GM19351 (cell line): ENCODE measurements at regions not wholly inside any gene's neighbourhood (a gene's known extent, or its start where the extent isn't known, plus 50 kb on each side); places are given as distances from the start of the nearest gene placed in this dataset.

ENCODE experiments used
- ATAC-seq: cut with Tn5 transposase; IDR thresholded peaks from one replicate; pipeline ENCODE4 v1.9.1; 2021; ENCODE audit warnings: mild to moderate bottlenecking, moderate library complexity; ENCODE audit not compliant: unreplicated experiment

GRCh38 chr6:105797983-105798453, 288.1 kb upstream of the PRDM1 start:
- ATAC-seq: no peak

GRCh38 chr6:105797286-105797979, 288.7 kb upstream of the PRDM1 start:
- no peak for ATAC-seq

- peak; percentile 51 for ATAC-seq
Observed at GRCh38 chr6:105795913-105796517, 290.1 kb upstream of the PRDM1 start.

- no peak for ATAC-seq
Observed at GRCh38 chr6:105795366-105795765, 290.8 kb upstream of the PRDM1 start.

GRCh38 chr6:105794870-105795269, 291.3 kb upstream of the PRDM1 start:
- no peak for ATAC-seq

- no peak for ATAC-seq
Observed at GRCh38 chr6:105794239-105794638, 291.9 kb upstream of the PRDM1 start.

- ATAC-seq: no peak
Observed at GRCh38 chr6:105793130-105793529, 293.0 kb upstream of the PRDM1 start.

- peak; percentile 34 for ATAC-seq
Observed at GRCh38 chr6:105791583-105792318, 294.4 kb upstream of the PRDM1 start.

- no peak for ATAC-seq
Observed at GRCh38 chr6:105791179-105791578, 295.0 kb upstream of the PRDM1 start.

- no peak for ATAC-seq
Observed at GRCh38 chr6:105790635-105791034, 295.5 kb upstream of the PRDM1 start.

- no peak for ATAC-seq
Observed at GRCh38 chr6:105789935-105790334, 296.2 kb upstream of the PRDM1 start.

- ATAC-seq: no peak
Observed at GRCh38 chr6:105787747-105788146, 298.4 kb upstream of the PRDM1 start.

GRCh38 chr6:105786890-105787655, 299.1 kb upstream of the PRDM1 start:
- peak; percentile 78 for ATAC-seq

- no peak for ATAC-seq
Observed at GRCh38 chr6:105786449-105786848, 299.7 kb upstream of the PRDM1 start.

GRCh38 chr6:105785066-105785811, 300.9 kb upstream of the PRDM1 start:
- no peak for ATAC-seq

- ATAC-seq: no peak
Observed at GRCh38 chr6:105784179-105784578, 302.0 kb upstream of the PRDM1 start.

GRCh38 chr6:105783333-105783935, 302.7 kb upstream of the PRDM1 start:
- no peak for ATAC-seq

- no peak for ATAC-seq
Observed at GRCh38 chr6:105781915-105782314, 304.2 kb upstream of the PRDM1 start.

- no peak for ATAC-seq
Observed at GRCh38 chr6:105781248-105781647, 304.9 kb upstream of the PRDM1 start.
